ENCODE measurements at regions not wholly inside any gene's neighbourhood (a gene's known extent, or its start where the extent isn't known, plus 50 kb on each side); places are given as distances from the start of the nearest gene placed in this dataset.

DNA sequence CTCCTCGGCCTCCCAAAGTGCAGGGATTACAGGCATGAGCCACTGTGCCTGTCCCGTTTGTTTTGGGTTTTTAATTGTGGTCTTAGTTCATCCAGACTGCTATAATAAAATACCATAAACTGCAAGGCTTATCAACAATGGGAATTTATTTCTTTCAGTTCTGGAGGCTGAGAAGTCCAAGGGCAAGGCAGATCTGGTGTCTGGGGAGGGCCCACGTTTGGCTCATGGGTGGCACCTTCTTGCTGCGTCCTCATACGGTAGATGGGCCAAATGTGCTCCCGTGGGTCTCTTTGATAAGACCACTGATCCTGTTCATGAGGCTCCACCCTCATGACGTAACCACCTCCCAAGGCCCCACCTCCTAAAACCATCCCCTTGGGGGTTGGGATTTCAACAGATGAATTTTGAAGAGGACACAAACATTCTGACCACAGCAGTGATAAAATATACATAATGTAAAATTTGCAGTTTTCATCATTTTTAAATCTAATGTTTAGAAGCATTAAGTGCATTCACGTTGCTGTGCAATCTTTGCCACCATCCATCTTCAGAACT lies 133.4 kb upstream of the ERRFI1 start:
- H3K27me3 ChIP-seq: no peaks in the 10 kb centered on the region
- no peak overlapping the region for H2AFZ ChIP-seq
- H3K4me3 ChIP-seq: no peak overlapping the region
- H3K9me3 ChIP-seq (ENCODE audit: low read depth): no peaks in the 10 kb centered on the region
- peaks cover under 1% of the 10 kb centered on the region for H3K4me1 ChIP-seq (ENCODE audit: insufficient read depth)
- H3K36me3 ChIP-seq (replicated peaks; ENCODE audit: insufficient read depth, low read depth): no peaks in the 10 kb centered on the region
- no peak for DNase-seq (ENCODE audit: low spot score)
- no peak overlapping the region for H3K27ac ChIP-seq
- no peaks in the 10 kb centered on the region for H3K79me2 ChIP-seq
- no peak for TF ChIP-seq EZH2phosphoT487 (IDR thresholded peaks at IDR 0.05; ENCODE audit: low read depth, severe bottlenecking, unreplicated experiment)
- TF ChIP-seq, protein P1, sequence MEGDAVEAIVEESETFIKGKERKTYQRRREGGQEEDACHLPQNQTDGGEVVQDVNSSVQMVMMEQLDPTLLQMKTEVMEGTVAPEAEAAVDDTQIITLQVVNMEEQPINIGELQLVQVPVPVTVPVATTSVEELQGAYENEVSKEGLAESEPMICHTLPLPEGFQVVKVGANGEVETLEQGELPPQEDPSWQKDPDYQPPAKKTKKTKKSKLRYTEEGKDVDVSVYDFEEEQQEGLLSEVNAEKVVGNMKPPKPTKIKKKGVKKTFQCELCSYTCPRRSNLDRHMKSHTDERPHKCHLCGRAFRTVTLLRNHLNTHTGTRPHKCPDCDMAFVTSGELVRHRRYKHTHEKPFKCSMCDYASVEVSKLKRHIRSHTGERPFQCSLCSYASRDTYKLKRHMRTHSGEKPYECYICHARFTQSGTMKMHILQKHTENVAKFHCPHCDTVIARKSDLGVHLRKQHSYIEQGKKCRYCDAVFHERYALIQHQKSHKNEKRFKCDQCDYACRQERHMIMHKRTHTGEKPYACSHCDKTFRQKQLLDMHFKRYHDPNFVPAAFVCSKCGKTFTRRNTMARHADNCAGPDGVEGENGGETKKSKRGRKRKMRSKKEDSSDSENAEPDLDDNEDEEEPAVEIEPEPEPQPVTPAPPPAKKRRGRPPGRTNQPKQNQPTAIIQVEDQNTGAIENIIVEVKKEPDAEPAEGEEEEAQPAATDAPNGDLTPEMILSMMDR (IDR thresholded peaks at IDR 0.05; ENCODE audit: poor library complexity): no peak
- no peak for TF ChIP-seq EZH2 (IDR thresholded peaks at IDR 0.05; ENCODE audit: borderline replicate concordance)
- WGBS (ENCODE audit: low lambda C conversion rate, missing lambda C conversion rate): 79% methylated on average over 8 of the region's 8 CpGs
- H3K9me2 ChIP-seq (replicated peaks; ENCODE audit: insufficient read depth): no peaks in the 10 kb centered on the region
- no peak overlapping the region for H3K4me2 ChIP-seq
- no peaks in the 10 kb centered on the region for H4K20me1 ChIP-seq (ENCODE audit: insufficient read depth, poor library complexity, severe bottlenecking)

DNA sequence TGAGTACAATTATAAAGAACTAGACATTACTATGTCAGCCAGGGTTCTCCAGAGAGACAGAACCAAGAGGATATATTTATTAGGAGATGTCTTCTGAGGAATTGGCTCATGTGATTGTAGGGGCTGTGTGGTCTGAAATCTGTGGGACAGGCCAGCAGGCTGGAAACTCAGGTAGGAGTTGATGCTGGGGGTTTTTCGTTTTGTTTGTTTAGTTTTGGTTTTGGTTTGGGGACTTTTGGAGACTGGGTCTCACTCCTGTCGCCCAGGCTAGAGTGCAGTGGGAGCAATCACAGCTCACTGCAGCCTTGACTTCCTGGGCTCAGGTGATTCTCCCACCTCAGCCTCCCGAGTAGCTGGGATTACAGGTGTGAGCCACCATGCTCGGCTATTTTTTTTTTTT lies 132.9 kb upstream of the ERRFI1 start:
- Histone ChIP-seq H3K9me2 (replicated peaks; ENCODE audit: insufficient read depth) (no peaks in the 10 kb centered on the region), H3K27me3 (no peaks in the 10 kb centered on the region), H3K4me3 (no peak overlapping the region), H3K9me3 (ENCODE audit: low read depth) (no peaks in the 10 kb centered on the region), H3K36me3 (replicated peaks; ENCODE audit: insufficient read depth, low read depth) (no peaks in the 10 kb centered on the region), H3K79me2 (no peaks in the 10 kb centered on the region), H3K27ac (no peak overlapping the region), H2AFZ (no peak overlapping the region), H4K20me1 (ENCODE audit: insufficient read depth, poor library complexity, severe bottlenecking) (no peaks in the 10 kb centered on the region), H3K4me2 (no peak overlapping the region), H3K4me1 (ENCODE audit: insufficient read depth) (peaks cover 4% of the 10 kb centered on the region)
- WGBS (ENCODE audit: low lambda C conversion rate, missing lambda C conversion rate): 98% methylated on average over 4 of the region's 4 CpGs
- no peak for DNase-seq (ENCODE audit: low spot score)
- TF ChIP-seq, protein P1 (IDR thresholded peaks at IDR 0.05; ENCODE audit: poor library complexity): no peak
- TF ChIP-seq EZH2 (IDR thresholded peaks at IDR 0.05; ENCODE audit: borderline replicate concordance): no peak
- TF ChIP-seq EZH2phosphoT487 (IDR thresholded peaks at IDR 0.05; ENCODE audit: low read depth, severe bottlenecking, unreplicated experiment): no peak

DNA sequence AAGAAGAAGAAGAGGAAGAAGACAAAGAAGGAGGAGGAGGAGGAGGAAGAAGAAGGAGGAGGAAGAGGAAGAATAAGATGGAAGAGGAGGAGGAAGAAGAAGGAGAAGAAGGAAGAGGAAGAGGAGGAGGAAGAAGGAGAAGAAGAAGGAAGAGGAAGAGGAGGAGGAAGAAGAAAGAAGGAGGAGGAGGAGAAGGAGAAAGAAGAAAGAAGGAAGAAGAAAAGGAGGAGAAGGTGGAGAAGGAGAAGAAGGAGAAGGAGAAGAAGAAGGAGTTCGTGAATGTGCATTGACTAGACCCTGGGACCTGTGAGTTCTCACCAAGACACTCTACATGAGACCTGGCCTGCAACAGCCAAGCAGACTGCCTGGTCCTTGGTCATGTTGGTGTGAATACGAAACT lies 131.7 kb upstream of the ERRFI1 start:
- WGBS (ENCODE audit: low lambda C conversion rate, missing lambda C conversion rate): 100% methylated on average over 2 of the region's 2 CpGs

More for the DNA sequence above, 131.7 kb upstream of the ERRFI1 start:
- Histone ChIP-seq H3K27ac (no peak overlapping the region), H4K20me1 (ENCODE audit: insufficient read depth, poor library complexity, severe bottlenecking) (no peaks in the 10 kb centered on the region), H3K4me3 (no peak overlapping the region), H3K9me3 (ENCODE audit: low read depth) (no peaks in the 10 kb centered on the region), H3K4me2 (no peak overlapping the region), H3K79me2 (no peaks in the 10 kb centered on the region), H3K36me3 (replicated peaks; ENCODE audit: insufficient read depth, low read depth) (no peaks in the 10 kb centered on the region), H3K27me3 (no peaks in the 10 kb centered on the region), H3K9me2 (replicated peaks; ENCODE audit: insufficient read depth) (no peaks in the 10 kb centered on the region), H3K4me1 (ENCODE audit: insufficient read depth) (peaks cover 4% of the 10 kb centered on the region), H2AFZ (no peak overlapping the region)
- TF ChIP-seq EZH2 (IDR thresholded peaks at IDR 0.05; ENCODE audit: borderline replicate concordance): no peak
- TF ChIP-seq EZH2phosphoT487 (IDR thresholded peaks at IDR 0.05; ENCODE audit: low read depth, severe bottlenecking, unreplicated experiment): no peak
- TF ChIP-seq, protein P1 (IDR thresholded peaks at IDR 0.05; ENCODE audit: poor library complexity): no peak
- DNase-seq (ENCODE audit: low spot score): no peak

Measured in hepatocyte (in vitro differentiated cells).